ENCODE measurements at regions not wholly inside any gene's neighbourhood (a gene's known extent, or its start where the extent isn't known, plus 50 kb on each side); places are given as distances from the start of the nearest gene placed in this dataset.

GRCh38 chr1:143698016-143698415, 273.8 kb downstream of the FAM72C start:
- TF ChIP-seq YY1 (IDR thresholded peaks at IDR 0.05; ENCODE audit: extremely low read depth, insufficient replicate concordance, low read depth, low read length) (no peak), POLR2A (IDR thresholded peaks at IDR 0.05; ENCODE audit: borderline replicate concordance, extremely low read depth, insufficient read depth, insufficient read length) (no peak), MAX (IDR thresholded peaks at IDR 0.05) (no peak), POLR2AphosphoS5 (IDR thresholded peaks at IDR 0.05; ENCODE audit: low read depth, low read length) (no peak), CTCF (IDR thresholded peaks at IDR 0.05 in 2 of 3, conservative IDR thresholded peaks at IDR 0.05 in 1 of 3; ENCODE audit: borderline replicate concordance in 1 of 3, insufficient read depth in 1 of 3, low read depth in 2 of 3, low read length in 2 of 3) (peak; percentile 65 to 86 (median 80); a peak in 5 of 6 replicates), JUND (IDR thresholded peaks at IDR 0.05) (no peak), ZNF274 (IDR thresholded peaks at IDR 0.05; ENCODE audit: low read depth, low read length) (no peak), REST (IDR thresholded peaks at IDR 0.05; ENCODE audit: low read depth) (no peak), SIN3A (IDR thresholded peaks at IDR 0.05; ENCODE audit: low read depth) (no peak), ATF3 (IDR thresholded peaks at IDR 0.05) (no peak), FOSL1 (IDR thresholded peaks at IDR 0.05; ENCODE audit: low read depth) (no peak)

All from HCT116 (cell line).